ENCODE measurements at regions not wholly inside any gene's neighbourhood (a gene's known extent, or its start where the extent isn't known, plus 50 kb on each side); places are given as distances from the start of the nearest gene placed in this dataset.

DNA sequence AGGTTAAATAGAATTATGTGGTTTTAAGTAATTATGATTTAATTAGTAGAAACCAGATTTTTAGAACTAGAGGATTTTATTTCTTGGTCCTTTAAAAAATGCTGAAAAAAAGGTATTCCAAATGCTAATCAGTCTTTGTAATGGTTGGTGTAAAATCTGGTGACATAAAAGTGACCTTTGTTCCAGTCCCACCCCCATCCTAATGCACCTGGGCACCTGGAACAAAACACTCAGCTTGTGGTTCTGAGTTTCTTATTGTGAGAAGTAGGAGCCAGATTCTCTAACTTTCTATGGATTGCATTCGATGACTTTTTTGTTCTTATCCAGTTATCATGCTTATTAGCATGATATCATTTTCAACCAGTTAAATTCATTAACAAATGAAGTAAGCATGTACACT lies 115.1 kb upstream of the CTNND2 start:
- TF ChIP-seq, protein P1, sequence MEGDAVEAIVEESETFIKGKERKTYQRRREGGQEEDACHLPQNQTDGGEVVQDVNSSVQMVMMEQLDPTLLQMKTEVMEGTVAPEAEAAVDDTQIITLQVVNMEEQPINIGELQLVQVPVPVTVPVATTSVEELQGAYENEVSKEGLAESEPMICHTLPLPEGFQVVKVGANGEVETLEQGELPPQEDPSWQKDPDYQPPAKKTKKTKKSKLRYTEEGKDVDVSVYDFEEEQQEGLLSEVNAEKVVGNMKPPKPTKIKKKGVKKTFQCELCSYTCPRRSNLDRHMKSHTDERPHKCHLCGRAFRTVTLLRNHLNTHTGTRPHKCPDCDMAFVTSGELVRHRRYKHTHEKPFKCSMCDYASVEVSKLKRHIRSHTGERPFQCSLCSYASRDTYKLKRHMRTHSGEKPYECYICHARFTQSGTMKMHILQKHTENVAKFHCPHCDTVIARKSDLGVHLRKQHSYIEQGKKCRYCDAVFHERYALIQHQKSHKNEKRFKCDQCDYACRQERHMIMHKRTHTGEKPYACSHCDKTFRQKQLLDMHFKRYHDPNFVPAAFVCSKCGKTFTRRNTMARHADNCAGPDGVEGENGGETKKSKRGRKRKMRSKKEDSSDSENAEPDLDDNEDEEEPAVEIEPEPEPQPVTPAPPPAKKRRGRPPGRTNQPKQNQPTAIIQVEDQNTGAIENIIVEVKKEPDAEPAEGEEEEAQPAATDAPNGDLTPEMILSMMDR (IDR thresholded peaks at IDR 0.05; ENCODE audit: low read depth, low read length, missing control alignments): no peak
- no peak overlapping the region for H3K4me3 ChIP-seq (replicated peaks; ENCODE audit: low read depth, low read length)
- DNase-seq (ENCODE audit: extremely low read depth, low read depth): no peak

DNA sequence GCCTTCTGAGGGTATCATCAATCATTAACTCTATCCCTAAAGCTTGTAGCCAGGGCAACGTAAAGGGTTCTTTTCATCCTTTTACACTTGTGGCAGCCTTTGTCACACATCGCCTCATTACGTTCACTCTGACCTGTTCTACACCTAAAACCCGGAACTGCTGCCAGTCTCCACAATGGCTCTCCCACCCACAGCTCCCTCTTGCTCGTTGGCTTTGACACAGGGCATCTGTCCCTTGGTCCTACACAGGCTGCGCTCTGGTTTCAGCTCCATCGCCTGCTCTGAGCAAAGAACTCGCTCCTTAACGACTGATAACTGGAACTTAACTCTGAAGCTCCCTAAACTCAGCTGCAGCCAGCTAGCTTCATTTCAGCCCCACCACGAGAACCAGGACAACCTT lies 112.8 kb upstream of the CTNND2 start:
- TF ChIP-seq, protein P1 (IDR thresholded peaks at IDR 0.05; ENCODE audit: low read depth, low read length, missing control alignments): no peak
- no peak overlapping the region for H3K4me3 ChIP-seq (replicated peaks; ENCODE audit: low read depth, low read length)
- no peak for DNase-seq (ENCODE audit: extremely low read depth, low read depth)

DNA sequence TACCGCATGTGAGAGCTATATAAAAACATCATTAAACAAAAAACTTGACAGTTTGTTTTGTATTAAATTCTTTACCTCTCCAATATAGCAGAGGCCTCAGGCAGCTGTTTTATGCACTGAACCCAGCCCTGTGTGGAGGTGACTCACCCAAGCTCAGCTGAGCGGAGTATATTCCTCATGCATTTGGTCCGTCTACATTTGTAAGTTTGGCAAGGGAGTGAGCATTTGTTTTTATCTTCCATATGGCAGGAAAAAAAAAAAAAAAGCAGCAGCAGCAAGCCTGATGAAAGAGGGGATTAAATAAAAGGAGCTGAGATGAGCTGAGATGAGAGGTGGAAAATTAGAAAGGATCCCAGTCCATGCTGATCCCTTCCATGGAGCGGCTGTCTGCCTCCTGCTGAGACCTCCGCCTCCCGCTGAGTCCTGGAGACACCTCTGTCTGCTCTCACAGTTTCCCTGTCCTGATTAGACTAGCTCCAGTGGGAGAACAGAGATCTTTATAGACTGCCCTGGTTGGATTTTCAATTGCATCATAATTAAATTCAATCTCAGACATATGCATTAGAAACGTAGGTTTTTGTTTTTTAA lies 112.0 kb upstream of the CTNND2 start:
- TF ChIP-seq, protein P1 (IDR thresholded peaks at IDR 0.05; ENCODE audit: low read depth, low read length, missing control alignments): no peak
- no peak for DNase-seq (ENCODE audit: extremely low read depth, low read depth)
- H3K4me3 ChIP-seq (replicated peaks; ENCODE audit: low read depth, low read length): no peak overlapping the region

DNA sequence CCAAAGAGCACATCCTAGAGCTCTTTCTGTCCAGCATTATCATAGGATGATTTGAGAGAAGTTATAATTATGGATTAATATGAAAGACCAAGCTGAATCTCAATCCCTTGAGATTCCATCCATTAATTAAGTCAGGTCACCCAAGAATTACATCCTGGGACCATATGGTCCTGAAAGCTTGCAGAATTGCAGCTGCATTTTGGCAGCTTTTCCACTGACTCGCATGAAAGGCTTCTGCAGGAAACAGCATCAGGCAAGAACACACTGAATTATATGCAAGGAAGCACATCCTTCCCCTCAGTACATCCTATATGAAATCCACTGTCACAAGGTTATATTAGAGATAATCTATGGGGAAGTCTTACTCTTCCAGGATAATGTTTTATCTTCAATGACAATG lies 109.1 kb upstream of the CTNND2 start:
- DNase-seq (ENCODE audit: extremely low read depth, low read depth): no peak
- TF ChIP-seq, protein P1 (IDR thresholded peaks at IDR 0.05; ENCODE audit: low read depth, low read length, missing control alignments): no peak
- no peak overlapping the region for H3K4me3 ChIP-seq (replicated peaks; ENCODE audit: low read depth, low read length)

DNA sequence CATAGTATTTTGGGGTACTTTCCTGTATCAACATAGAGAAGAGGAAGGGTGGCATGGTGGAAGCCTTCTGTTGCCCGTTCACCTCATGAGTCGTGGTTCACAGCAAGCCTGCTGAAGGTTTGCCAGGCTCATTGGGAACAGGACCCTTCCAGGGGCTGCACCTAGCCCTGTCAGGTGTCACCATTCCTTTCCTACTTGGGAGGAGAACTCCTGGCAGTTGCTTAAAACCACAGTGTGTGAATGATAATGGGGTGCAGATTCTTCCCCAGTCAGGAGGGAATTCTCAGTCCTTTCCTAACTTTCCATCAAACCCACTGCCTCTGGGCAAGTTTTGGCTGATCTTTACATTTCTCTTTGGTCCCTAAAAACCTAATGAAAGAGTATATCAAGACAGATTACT lies 99.4 kb upstream of the CTNND2 start:
- TF ChIP-seq, protein P1 (IDR thresholded peaks at IDR 0.05; ENCODE audit: low read depth, low read length, missing control alignments): no peak
- no peak overlapping the region for H3K4me3 ChIP-seq (replicated peaks; ENCODE audit: low read depth, low read length)
- DNase-seq (ENCODE audit: extremely low read depth, low read depth): no peak

DNA sequence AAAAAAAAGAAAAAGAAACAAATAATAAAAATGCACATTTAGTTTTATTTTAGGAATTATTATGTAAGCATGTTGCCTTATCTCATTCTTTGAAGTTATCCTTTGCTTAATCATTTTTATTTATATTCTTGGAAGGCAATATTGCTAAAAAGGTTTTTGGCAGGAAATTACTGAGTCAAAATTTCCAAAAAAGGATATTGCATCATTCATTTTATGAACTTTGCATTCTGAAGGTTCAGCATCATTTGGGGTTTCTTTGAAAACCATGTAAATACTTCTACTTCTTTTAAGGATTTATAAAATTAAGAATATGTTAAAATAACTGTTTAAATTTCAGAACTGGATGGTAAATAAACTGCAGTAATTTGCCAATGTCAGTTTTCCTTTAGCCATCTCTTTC lies 94.2 kb upstream of the CTNND2 start:
- no peak overlapping the region for H3K4me3 ChIP-seq (replicated peaks; ENCODE audit: low read depth, low read length)
- DNase-seq (ENCODE audit: extremely low read depth, low read depth): no peak
- TF ChIP-seq, protein P1 (IDR thresholded peaks at IDR 0.05; ENCODE audit: low read depth, low read length, missing control alignments): no peak

DNA sequence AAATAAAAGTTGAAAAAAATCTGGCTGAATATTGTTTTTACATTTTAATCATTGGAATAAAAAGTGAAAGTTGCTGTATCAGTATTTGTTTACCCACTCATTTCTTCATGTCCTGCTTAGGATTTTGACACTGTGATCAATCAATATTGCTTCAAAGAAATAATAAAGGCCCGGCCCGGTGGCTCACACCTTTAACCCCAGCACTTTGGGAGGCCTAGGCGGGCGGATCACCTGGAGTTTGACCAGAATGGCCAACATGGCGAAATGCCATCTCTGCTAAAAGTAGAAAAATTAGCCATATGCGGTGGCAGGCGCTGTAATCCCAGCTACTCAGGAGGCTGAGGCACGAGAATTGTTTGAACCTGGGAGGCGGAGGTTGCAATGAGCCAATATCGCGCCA lies 93.7 kb upstream of the CTNND2 start:
- no peak overlapping the region for H3K4me3 ChIP-seq (replicated peaks; ENCODE audit: low read depth, low read length)
- TF ChIP-seq, protein P1 (IDR thresholded peaks at IDR 0.05; ENCODE audit: low read depth, low read length, missing control alignments): no peak
- no peak for DNase-seq (ENCODE audit: extremely low read depth, low read depth)
